GM19467 (cell line): ENCODE measurements at regions not wholly inside any gene's neighbourhood (a gene's known extent, or its start where the extent isn't known, plus 50 kb on each side); places are given as distances from the start of the nearest gene placed in this dataset.
"Not testable (repeated sequence)": the region's sequence is repeated elsewhere in the genome, so short reads cannot be mapped to it uniquely, and the experiment has no call there.

Experiments
- ATAC-seq: cut with Tn5 transposase; IDR thresholded peaks from one replicate; pipeline ENCODE4 v1.9.1; 2021; ENCODE audit warnings: mild to moderate bottlenecking, moderate library complexity; ENCODE audit not compliant: unreplicated experiment

DNA sequence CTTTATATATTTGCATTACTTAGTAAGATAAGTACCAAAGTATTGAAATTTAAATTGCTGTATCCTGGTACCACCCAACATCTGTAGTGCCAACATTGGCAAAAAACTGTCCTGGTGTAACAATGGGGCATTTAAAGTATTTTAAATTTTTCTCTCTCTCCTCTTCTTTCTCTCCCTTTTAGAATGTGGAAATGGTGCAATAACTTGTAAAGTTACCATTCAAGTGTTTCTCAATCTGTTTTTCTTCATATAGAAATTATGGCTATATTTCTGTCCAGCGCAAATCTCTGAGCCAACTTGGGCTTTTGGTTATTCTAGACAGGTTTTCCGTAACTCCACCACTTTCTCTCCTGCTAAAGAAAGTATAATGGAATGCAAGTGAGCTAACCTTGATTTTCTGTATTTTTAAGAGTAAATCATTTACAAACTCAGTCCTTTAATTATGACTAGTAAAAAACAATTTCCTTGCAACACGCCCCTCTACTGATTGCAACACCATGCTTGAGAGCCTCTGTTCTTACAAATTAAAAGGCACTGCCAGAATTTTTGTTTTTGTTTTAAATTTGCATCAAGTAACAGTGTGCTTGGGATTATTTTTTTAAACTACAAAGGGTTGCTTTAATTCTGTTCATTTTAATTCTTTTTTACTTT lies 324.2 kb upstream of the CITED2 start:
- ATAC-seq: no peak

- not testable (repeated sequence) for ATAC-seq
Measured at GRCh38 chr6:139697856-139698255, 323.4 kb upstream of the CITED2 start.

DNA sequence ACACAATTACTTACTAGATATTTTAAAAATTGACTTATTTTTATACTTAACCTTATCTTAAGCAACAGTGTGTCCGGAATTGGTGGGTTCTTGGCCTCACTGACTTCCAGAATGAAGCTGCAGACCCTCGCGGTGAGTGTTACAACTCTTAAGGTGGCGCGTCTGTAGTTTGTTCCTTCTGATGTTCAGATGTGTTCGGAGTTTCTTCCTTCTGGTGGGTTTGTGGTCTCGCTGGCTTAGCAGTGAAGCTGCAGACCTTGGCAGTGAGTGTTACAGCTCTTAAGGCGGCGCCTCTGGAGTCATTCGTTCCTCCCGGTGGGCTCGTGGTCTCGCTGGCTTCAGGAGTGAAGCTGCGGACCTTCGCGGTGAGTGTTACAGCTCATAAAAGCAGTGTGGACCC lies 322.5 kb upstream of the CITED2 start:
- ATAC-seq: not testable (repeated sequence)

GRCh38 chr6:139695361-139695760 lies 320.9 kb upstream of the CITED2 start:
- no peak for ATAC-seq

- ATAC-seq: no peak
Measured at GRCh38 chr6:139693735-139694134, 319.3 kb upstream of the CITED2 start.

- no peak for ATAC-seq
Measured at GRCh38 chr6:139690007-139690406, 315.6 kb upstream of the CITED2 start.

- no peak for ATAC-seq
Measured at GRCh38 chr6:139687055-139687454, 312.6 kb upstream of the CITED2 start.

GRCh38 chr6:139686308-139686707 lies 311.9 kb upstream of the CITED2 start:
- no peak for ATAC-seq

- ATAC-seq: no peak
Measured at GRCh38 chr6:139685009-139685408, 310.6 kb upstream of the CITED2 start.

DNA sequence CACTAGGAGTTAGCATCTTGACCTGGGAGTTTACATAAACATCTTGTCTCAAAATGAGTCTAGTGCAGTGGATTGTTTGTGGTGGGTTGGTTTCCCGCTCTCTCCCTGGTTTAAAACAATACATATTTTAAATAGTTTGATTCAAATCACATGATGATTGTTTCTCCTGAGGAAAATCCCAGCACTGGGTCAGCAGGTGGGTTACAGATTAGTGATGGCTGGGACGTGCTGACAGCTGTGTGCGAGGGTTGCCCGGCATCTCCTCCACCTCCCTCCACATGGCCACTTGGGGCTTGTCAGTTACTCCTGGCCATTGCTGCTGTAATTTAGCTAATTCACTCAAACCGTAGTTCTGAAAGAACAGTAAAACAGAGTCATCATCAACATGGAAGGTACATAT lies 306.4 kb upstream of the CITED2 start:
- ATAC-seq: no peak

DNA sequence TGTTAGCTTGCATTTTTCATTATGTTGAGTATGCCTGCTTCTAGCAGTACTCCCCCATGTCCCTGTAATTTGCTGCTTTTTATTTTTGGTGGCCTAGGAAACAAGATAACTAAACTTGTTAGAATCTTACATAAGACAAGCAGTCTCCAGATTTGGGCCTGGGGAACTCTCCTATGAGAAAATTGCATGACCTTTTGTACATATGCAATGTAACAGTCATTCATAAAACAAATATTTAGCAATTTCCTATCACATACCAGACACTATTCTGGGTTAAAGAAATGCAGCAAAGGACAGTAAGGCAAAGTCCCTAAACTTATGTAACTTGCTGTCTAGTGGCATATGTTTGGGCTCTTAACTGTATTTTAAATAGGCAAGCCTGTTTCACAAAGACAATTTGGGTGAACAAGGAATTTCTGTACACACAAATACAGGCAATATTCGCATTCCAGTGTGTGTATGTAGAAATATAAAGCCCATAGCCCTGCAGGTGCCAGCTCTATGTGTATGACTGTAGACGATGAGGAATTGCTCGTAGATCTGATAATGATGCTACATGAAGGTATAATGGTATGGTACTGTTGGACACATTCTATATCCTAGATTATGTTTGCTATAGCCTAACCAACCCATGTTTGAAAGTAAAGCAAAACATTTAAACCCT lies 305.2 kb upstream of the CITED2 start:
- no peak for ATAC-seq

DNA sequence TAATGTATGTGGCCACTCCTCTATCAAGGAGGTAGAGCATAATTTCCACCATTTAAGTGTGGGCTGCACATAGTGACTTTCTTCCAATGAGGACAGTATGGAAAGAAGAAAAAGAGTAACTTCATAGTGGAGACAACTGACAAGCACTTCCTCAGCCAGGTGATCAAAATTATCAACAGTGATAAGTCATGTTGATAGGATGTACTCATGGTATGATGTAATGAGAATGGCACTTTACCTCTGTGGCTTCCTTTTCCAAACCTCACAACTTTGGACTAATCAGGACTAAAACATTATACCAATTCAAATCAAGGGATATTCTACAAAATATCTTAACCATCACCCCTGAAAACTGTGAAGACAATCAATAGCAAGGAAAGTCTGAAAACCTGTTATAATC lies 302.3 kb upstream of the CITED2 start:
- no peak for ATAC-seq

DNA sequence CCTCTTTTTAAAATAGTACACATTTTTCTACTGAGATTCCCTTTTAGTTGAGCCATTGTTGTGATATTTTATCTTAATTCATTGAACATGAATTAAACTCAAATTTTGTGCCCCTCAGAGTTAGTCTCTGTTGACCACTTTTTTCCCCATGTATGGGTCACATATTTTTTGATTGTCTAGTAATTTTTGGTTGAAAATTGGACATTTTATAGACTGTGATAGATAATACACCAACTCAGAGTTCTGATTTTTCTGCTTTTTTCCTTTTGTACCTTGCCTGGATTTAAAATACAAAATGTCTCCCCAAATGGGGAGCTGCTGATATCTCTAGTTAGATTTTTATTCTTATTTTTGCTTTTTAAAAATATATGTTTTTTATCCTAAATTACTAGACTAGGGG lies 291.8 kb upstream of the CITED2 start:
- ATAC-seq: no peak

GRCh38 chr6:139663996-139664395 lies 289.5 kb upstream of the CITED2 start:
- ATAC-seq: no peak

GRCh38 chr6:139659711-139660110 lies 285.3 kb upstream of the CITED2 start:
- no peak for ATAC-seq

- ATAC-seq: no peak
Measured at GRCh38 chr6:139659196-139659595, 284.7 kb upstream of the CITED2 start.

GRCh38 chr6:139657119-139657518 lies 282.7 kb upstream of the CITED2 start:
- no peak for ATAC-seq

DNA sequence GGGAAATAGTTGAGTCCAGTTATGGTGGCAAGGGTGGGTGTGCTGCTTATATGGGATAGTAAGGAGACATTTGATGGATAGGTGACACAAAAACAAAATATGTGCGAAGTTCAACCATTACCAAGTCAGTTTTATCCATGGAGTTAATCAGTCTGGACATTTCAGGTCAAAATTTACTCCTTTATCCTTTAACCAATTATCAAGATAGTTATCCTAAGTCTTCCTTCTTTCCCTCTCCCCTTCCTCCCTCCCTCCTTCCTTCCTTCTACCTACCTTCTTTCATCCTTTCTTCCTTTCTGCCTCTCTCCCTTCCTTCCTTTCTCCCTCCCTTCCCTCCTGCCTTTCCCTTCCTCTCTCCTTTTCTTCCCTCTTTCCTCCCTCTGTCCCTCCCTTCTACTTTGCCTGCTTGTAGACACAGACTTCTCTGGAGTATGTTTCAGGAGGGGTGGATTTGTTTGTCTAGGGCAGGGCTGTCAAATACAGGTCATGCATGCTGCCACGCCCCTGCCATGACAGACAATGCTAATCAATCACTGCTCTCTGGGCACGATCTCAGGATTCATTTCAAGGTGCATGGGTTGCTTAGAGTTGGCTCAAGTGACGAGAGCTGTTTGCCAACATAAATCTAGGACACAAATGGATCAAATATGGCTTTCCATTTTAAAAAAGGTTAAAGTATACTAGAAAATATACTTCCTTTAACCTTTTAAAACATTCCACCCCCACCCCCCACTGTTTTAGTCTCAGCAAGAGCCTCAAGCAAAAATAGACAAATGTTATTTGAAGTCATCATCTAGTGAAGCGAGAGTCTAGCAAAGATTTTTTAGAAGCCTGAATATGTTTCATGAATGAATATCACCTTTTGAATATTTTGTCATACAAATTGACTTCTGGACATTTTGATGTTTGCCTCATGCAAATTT lies 281.6 kb upstream of the CITED2 start:
- no peak for ATAC-seq

DNA sequence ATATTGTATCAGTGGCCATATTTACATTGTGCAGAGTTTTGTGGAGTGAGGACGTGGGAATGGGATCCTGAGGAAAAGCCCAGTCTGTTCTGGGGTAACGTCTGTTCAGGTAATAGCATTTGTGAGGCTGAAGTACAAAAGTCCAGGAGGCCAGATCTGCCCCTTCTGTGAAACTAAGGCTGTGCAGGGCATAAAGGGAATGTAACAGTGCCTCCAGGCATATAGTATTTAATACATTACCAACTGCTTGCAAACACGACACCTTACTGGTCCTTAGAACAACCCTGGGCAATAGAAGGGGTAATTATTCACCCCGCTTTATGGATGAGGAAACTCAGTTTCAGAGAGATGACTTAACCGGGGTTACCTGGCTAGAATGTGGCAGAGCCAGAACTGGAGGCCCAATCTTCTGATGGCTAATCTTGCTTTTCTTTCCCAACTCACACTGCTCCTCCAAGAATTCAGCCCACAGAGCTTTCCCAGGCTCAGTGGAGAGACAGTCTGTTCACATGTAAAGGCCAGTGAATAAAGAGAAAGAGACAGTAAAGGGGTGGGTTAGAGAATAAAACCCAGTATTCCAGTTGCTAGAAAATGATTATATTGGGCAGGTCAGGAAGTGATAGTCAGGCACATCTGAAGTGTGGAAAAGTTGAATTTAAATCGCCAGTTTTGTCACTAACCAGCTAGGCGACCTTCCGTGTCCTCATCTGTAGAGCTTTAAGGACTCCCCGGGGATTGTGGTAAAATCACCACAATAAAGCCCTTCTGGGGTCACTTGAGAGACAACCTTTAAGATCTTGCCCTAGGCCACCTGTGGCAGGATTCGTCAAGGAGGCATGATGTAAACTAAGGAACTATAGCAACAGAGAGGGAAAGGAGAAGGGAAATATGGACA lies 280.7 kb upstream of the CITED2 start:
- ATAC-seq: no peak

- ATAC-seq: no peak
Measured at GRCh38 chr6:139654309-139654708, 279.9 kb upstream of the CITED2 start.

- ATAC-seq: no peak
Measured at GRCh38 chr6:139653111-139653510, 278.7 kb upstream of the CITED2 start.
